ENCODE measurements at regions not wholly inside any gene's neighbourhood (a gene's known extent, or its start where the extent isn't known, plus 50 kb on each side); places are given as distances from the start of the nearest gene placed in this dataset.
A peak's percentile ranks its signal among the peaks of the same experiment; 100 is the strongest.

- H3K4me3 ChIP-seq (ENCODE audit: low read depth, low read length) = no peak overlapping the region
- TF ChIP-seq CTCF (conservative IDR thresholded peaks at IDR 0.05; ENCODE audit: low read depth, low read length) = no peak
- no peak for DNase-seq (ENCODE audit: low read depth)
Measured at GRCh38 chr18:78865771-78866310, 113.8 kb upstream of the SALL3 start.

- no peak overlapping the region for H3K4me3 ChIP-seq (ENCODE audit: low read depth, low read length)
- TF ChIP-seq CTCF (conservative IDR thresholded peaks at IDR 0.05; ENCODE audit: low read depth, low read length) = no peak
- DNase-seq (ENCODE audit: low read depth) = no peak
Measured at GRCh38 chr18:78867131-78867530, 112.5 kb upstream of the SALL3 start.

DNA sequence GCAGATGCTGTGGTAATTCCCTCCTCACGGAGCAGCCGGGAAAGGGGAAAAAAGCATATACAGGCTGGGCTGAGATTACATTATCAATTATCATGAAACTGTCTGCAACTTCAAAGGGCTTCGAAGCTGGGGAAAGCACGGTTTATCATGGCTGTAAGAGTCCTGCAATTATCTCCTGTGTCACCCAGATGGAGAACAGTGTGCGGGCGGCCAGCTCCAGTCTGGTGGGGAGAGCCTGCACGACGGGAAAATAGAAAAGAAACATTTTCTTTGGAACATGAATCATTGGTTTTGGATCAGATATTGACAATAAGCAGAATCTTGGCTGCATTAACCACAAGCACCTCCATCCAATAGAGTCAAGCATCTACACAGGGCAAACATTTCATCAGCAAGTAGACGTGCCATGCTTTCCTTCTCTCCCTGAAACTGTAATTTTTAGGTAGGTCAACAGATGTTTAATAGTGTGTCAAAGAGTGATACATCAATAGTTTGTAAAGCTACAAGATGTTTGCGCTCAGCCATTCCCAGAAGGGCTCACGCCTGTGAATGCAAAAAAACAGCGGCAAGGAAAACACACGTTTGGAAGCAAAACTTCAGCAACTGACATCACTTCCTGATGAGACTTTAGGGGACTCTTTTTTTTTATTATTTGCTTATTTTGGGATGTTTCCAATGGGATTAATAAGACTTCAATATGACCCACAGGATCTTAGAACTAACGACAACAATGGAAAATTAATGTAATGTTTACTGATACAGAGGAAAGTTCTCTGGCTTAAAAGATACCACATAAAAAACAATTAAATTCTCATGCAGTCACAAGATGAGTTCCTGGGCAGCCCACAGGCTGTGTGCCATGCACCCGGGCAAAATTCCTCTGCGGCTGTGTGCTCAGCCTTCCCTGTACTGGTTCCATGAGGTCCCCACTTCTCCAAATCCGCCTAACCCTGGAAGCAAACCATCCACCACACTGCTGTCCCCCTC, 111.0 kb upstream of the SALL3 start:
- no peak for TF ChIP-seq CTCF (conservative IDR thresholded peaks at IDR 0.05; ENCODE audit: low read depth, low read length)
- H3K4me3 ChIP-seq (ENCODE audit: low read depth, low read length) = no peak overlapping the region
- DNase-seq (ENCODE audit: low read depth) = no peak

DNA sequence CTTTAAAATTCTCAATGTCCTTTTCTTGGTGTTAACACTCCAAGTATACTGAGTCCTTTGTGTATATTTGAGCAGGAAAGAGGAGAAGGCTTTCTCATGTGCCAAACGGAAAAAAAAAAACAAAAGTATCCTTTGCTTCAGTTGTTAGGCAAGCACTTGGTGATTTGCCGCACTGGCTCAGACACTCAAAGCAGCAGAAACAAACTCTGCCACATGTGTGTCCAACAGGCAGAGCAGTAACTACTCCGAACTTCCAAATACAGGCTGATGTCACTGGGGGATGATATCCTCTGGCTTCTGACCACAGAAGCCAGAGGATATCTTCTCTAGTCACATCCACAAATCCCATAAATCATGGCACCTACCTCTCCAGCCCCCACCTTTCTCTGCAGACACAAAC, 108.0 kb upstream of the SALL3 start:
- no peak for DNase-seq (ENCODE audit: low read depth)
- no peak overlapping the region for H3K4me3 ChIP-seq (ENCODE audit: low read depth, low read length)
- TF ChIP-seq CTCF (conservative IDR thresholded peaks at IDR 0.05; ENCODE audit: low read depth, low read length) = no peak

- TF ChIP-seq CTCF (conservative IDR thresholded peaks at IDR 0.05; ENCODE audit: low read depth, low read length) = no peak
- H3K4me3 ChIP-seq (ENCODE audit: low read depth, low read length) = no peak overlapping the region
- DNase-seq (ENCODE audit: low read depth) = no peak
Measured at GRCh38 chr18:78873926-78874500, 105.6 kb upstream of the SALL3 start.

GRCh38 chr18:78875016-78875777, 104.4 kb upstream of the SALL3 start:
- no peak overlapping the region for H3K4me3 ChIP-seq (ENCODE audit: low read depth, low read length)
- peak; percentile 40 for TF ChIP-seq CTCF (conservative IDR thresholded peaks at IDR 0.05; ENCODE audit: low read depth, low read length)
- DNase-seq (ENCODE audit: low read depth) = peak; percentile 4
